ENCODE measurements at regions not wholly inside any gene's neighbourhood (a gene's known extent, or its start where the extent isn't known, plus 50 kb on each side); places are given as distances from the start of the nearest gene placed in this dataset.

GRCh38 chr2:216564611-216565010, 66.0 kb downstream of the RPL37A start:
- Histone ChIP-seq H3K36me3 (ENCODE audit: control insufficient read depth, insufficient read depth, low read length) (no peaks in the 10 kb centered on the region), H3K4me3 (ENCODE audit: low read depth, low read length) (no peak overlapping the region), H3K27me3 (ENCODE audit: control insufficient read depth, insufficient read depth, low read length) (no peaks in the 10 kb centered on the region)
- TF ChIP-seq CTCF (IDR thresholded peaks at IDR 0.05; ENCODE audit: insufficient read depth, low read length, severe bottlenecking) = no peak
- DNase-seq (ENCODE audit: low read depth) (no peak), FAIRE-seq (no peak)

- FAIRE-seq (no peak), DNase-seq (ENCODE audit: low read depth) (no peak)
- no peak for TF ChIP-seq CTCF (IDR thresholded peaks at IDR 0.05; ENCODE audit: insufficient read depth, low read length, severe bottlenecking)
- H3K4me3 ChIP-seq (ENCODE audit: low read depth, low read length) = no peak overlapping the region
- H3K36me3 ChIP-seq (ENCODE audit: control insufficient read depth, insufficient read depth, low read length) = no peaks in the 10 kb centered on the region
- no peaks in the 10 kb centered on the region for H3K27me3 ChIP-seq (ENCODE audit: control insufficient read depth, insufficient read depth, low read length)
These were observed 67.3 kb upstream of the IGFBP2 start for GRCh38 chr2:216565956-216566355.

GRCh38 chr2:216568576-216568975, 64.6 kb upstream of the IGFBP2 start:
- no peaks in the 10 kb centered on the region for H3K36me3 ChIP-seq (ENCODE audit: control insufficient read depth, insufficient read depth, low read length)
- TF ChIP-seq CTCF (IDR thresholded peaks at IDR 0.05; ENCODE audit: insufficient read depth, low read length, severe bottlenecking) = no peak
- FAIRE-seq = no peak
- no peaks in the 10 kb centered on the region for H3K27me3 ChIP-seq (ENCODE audit: control insufficient read depth, insufficient read depth, low read length)
- H3K4me3 ChIP-seq (ENCODE audit: low read depth, low read length) = no peak overlapping the region
- no peak for DNase-seq (ENCODE audit: low read depth)

- Histone ChIP-seq H3K27me3 (ENCODE audit: control insufficient read depth, insufficient read depth, low read length) (no peaks in the 10 kb centered on the region), H3K36me3 (ENCODE audit: control insufficient read depth, insufficient read depth, low read length) (no peaks in the 10 kb centered on the region), H3K4me3 (ENCODE audit: low read depth, low read length) (no peak overlapping the region)
- no peak for DNase-seq (ENCODE audit: low read depth)
- no peak for FAIRE-seq
- no peak for TF ChIP-seq CTCF (IDR thresholded peaks at IDR 0.05; ENCODE audit: insufficient read depth, low read length, severe bottlenecking)
These were observed 63.5 kb upstream of the IGFBP2 start for GRCh38 chr2:216569765-216570164.

- Histone ChIP-seq H3K27me3 (ENCODE audit: control insufficient read depth, insufficient read depth, low read length) (no peaks in the 10 kb centered on the region), H3K4me3 (ENCODE audit: low read depth, low read length) (no peak overlapping the region), H3K36me3 (ENCODE audit: control insufficient read depth, insufficient read depth, low read length) (no peaks in the 10 kb centered on the region)
- FAIRE-seq (no peak), DNase-seq (ENCODE audit: low read depth) (no peak)
- TF ChIP-seq CTCF (IDR thresholded peaks at IDR 0.05; ENCODE audit: insufficient read depth, low read length, severe bottlenecking) = no peak
These were observed 62.9 kb upstream of the IGFBP2 start for GRCh38 chr2:216570357-216570756.

- no peak for TF ChIP-seq CTCF (IDR thresholded peaks at IDR 0.05; ENCODE audit: insufficient read depth, low read length, severe bottlenecking)
- DNase-seq (ENCODE audit: low read depth) (peak; percentile 47), FAIRE-seq (no peak)
- Histone ChIP-seq H3K36me3 (ENCODE audit: control insufficient read depth, insufficient read depth, low read length) (no peaks in the 10 kb centered on the region), H3K4me3 (ENCODE audit: low read depth, low read length) (no peak overlapping the region), H3K27me3 (ENCODE audit: control insufficient read depth, insufficient read depth, low read length) (no peaks in the 10 kb centered on the region)
These were observed 61.9 kb upstream of the IGFBP2 start for GRCh38 chr2:216571178-216571908.

Data from bronchial epithelial cell (primary cell).